ENCODE measurements at regions not wholly inside any gene's neighbourhood (a gene's known extent, or its start where the extent isn't known, plus 50 kb on each side); places are given as distances from the start of the nearest gene placed in this dataset.

DNA sequence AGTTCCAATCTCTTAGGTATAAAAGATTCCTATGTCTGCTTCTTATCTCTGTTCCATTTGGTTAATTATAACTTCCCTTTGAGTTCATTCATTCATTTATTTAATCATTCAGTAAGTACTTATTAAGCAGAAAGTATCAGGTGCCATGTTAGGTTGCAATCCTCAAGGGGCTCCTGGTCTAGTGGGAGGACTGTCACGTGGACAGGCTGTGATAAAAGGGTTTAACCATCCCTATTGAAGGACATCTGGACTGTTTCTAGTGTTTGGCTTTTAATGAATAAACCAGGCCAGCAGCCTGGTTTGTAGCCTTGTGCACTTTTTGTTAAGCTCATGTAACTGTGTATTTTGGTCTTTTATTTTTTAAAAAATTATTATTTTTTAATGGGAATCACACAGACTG lies 162.1 kb upstream of the OGFRL1 start:
- DNase-seq: no peak

DNA sequence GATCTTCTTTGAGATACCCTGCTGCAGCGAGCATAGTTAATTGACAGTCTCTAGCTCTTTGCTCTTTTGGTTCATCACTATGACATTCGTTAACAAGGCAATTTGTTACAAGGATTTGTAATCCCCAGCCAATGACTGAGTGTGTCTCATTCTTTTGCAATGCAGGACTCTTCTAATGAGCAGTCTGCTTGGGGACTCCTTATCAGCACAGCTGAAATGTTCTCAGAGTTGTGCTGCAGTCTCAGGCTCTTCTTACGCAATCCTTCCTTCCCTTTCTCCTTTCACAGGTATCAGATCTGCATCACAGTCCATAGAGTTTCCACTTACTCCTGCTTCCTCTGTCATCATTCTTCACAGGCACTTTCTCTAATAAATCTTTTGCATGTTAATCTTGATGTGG lies 161.2 kb upstream of the OGFRL1 start:
- DNase-seq: no peak

DNA sequence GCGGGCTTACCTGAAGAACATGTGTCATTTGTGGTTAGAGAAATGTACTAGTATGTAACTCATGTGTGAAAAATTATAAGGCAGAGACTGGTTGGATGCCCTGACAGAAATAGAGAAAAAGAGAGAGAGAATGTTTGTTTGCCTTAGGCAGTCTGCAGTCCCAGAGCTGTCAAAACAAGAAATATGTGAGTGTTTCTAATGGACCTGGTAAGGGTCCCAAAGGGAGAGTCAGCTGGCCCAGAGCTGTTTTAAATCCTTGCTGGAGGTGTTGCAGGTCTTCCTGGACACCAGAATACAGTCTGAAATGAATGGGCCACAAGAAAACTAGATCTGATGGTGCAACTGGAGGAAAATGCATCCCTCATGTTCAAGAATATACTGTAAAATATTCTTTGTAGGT lies 158.3 kb upstream of the OGFRL1 start:
- no peak for DNase-seq

DNA sequence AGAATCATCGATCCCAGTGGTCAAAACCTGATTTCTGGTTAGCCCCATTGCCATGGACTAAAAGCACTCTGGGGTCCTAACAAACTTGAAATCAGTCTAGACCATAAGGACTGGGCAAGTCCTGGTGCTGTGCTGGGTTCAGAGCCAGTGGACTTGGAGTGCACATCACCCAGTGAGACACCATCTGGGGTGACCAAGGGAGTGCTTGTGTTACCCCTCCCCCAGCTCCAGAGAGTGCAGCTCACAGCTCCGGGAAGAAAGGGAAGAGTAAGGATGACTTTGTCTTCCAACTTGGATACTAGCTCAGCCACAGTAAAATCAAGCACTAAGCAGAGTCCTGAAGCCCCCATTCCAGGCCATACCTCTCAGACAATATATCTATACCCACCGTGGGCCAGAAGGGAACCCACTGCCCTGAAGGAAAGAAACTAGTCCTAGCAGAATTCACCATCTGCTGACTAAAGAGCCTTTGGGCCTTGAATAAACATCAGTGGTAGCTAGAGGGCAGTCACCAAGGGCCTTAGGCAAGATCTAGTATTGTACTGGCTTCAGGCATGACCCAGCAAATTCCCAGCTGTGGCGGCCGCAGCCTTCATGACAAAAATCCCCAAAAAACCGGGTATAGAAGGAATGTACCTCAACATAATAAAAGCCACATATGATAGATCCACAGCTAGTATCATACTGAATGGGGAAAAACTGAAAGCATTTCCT lies 153.5 kb upstream of the OGFRL1 start:
- DNase-seq: no peak

DNA sequence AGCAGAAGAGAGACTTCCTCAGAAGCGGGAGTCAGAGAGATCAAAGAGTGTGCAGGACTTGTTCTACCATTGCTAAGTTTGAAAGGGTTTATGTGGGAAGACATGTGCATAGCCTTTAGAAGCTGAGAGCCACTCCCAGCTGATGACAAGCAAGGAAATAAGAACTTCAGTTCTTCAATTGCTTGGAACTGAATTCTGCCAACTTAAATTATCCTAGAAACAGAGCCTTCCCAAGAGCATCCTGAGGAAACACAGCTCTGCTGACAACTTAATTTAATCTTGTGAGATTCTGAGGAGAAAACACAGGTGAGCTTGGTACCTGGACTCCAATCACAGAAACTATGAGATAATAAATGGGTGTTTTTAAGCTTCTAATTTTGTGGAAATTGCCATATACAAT lies 150.6 kb upstream of the OGFRL1 start:
- DNase-seq: no peak

DNA sequence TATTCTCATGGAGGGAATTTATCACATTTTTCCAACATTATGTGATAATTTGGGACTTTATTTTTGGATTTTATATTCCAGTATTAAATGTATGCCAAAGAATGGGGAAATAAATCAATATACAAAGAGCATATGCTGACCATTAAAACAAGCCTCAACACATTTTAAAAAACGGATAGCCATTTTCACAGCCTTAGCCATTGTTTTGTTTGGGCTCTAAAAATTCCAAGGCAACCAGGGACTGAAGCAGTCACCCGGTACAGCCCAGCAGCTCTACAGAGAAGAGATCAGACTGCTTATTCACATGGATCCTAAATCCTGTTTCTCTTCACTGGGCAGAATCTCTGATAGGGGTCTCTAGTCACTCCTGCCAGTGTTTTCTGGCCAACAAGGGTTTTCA lies 150.2 kb upstream of the OGFRL1 start:
- DNase-seq: no peak

DNA sequence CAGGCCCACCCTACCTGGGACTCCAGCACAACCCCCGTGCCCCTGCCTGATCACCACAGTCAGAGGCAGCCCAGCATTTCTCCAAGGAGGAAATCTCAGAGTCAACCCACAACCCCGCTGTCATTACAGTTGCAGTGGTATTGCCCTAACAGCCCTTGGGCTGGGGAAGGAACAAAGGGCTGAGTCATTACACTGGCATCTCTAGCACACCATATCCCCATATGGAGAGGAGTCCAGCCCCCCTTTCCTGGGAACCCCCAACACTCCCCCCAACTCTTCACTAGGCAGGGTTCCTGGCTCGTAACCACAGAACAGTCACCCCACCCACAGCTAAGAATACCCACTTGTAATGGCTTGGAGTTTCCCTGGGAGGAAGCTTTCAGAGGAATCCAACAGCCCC lies 149.4 kb upstream of the OGFRL1 start:
- no peak for DNase-seq

DNA sequence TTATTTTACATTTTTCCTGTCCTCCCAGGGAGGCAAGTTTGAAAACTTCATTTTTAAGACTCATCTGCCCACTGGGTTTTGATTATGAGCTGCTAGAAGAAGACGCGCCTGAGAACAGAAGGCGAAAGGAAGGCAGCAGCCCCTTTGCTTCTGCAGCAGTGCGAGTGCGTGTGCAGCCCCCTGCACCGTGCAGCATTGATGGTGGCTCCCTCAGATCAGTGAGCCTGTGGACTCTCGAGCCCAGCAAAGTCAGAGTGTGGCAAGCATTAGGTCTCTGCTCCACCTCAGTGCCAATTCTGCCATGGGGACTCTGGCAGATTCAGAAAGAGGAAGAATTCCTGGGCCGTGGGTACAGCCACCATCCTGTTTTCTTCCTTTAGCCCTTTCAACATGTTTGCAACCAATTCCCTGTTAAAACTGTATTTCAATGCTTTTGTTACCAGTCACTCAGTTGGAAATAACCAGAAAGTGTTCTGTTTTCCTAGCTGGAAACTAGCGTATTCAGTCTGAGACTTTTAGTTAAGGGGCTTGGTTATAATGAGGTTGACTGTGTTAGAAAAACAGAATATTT lies 134.8 kb upstream of the OGFRL1 start:
- DNase-seq: no peak

DNA sequence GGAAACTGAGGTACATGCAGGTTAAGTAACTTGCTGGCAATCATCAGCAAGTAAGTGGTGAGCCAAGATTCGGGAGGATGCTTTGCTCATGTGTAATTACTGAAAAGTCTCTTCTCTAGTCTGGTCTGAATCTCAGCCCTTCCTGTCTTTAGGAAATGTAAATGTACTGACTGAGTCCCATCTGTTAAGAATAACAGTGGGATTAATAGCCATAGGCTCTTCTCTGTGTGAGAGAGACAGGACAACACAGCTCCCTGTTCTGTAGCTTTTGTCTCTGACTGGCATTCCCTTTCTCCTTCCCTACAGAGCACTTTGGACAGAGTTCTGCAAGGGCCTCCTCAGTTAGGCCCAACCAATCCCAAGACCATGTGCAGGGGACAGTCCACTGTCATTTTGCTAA lies 131.3 kb upstream of the OGFRL1 start:
- no peak for DNase-seq

DNA sequence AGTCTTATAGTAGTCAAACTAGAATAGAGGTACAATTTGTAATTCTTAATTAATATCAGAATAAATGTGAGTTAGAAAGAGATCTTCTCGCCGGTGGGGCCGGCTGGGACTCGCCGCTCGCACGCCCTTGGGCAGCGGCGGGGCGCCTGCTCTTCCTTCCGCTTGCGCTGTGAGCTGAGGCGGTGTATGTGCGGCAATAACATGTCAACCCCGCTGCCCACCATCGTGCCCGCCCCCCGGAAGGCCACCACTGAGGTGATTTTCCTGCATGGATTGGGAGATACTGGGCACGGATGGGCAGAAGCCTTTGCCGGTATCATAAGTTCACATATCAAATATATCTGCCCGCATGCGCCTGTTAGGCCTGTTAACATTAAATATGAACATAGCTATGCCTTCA lies 123.7 kb upstream of the OGFRL1 start:
- no peak for DNase-seq

DNA sequence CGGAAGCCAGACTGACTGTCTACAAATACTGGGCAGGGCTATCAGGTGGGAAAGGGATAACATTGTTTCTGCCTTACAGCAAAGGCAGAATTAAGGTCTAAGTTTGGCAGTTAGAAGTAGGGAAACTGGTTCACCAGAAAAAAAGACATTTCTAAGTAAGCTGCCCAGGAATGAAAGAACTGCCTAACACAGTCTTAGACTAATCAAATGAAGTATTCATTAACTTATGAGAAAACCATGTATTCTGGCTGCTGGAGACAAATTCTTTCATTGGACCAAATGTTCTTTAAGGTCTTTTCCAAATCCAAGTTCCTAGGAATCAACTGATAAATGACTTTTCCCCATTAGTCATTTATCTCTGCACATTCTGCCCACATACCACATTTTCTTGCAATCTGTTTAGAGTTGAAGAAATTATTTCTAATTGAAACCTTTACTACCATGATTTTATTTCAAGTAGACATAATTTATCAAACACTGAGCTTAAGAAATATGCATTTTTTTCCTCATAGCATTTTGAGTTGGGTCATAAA lies 120.3 kb upstream of the OGFRL1 start:
- no peak for DNase-seq

DNA sequence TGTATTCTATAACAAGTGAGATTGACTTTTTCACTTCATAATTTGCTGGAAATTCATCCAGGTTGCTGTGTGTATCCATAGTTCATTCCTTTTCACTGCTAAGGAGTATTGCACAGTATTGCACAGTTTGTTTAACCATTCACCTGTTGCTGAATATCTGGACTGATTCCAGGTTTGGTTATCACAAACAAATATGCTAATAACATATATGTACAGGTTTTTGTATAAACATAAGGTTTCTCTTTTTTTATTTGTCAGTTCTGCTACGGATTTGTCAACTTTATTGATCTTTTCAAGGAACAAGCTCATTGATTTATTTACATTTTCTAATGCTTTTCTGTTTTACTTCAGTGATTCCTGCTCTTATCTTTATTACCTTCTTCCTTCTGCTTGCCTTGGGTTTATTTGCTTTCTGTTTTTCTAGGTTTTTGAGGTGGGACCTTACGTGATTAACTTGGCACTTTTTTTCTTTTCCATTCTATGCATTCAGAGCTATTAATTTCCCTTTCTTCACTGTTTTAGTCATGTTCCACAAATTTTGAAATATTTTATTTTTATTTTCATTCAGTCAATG lies 117.0 kb upstream of the OGFRL1 start:
- DNase-seq: no peak

DNA sequence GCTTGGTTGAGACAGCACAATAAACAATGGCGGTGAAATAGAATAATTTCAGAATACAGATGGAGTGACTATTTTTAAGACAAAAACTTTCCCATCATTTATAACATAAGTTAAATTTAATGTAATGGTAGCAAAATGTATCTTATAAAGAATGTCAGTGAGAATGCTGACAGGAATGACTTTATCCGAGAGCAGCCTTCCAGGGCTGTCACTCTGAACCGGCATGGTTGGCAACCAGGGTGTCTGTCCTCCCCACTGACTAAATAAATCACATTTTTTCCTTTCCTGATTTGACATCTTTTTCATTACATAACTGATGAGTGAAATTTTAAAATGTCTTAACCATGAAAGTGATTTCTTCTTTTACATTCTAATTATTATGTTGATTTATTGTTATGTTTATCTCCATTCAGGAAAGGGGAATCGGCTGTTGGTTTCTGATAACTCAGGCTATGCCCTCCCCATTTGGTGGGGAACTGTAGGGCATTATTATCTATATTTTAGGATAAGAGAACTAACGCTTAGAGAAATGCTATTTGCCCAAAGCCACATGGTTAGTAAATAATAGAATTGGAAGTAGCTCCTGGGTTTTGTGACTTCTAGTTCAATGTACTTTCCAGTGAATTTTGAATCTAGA lies 109.2 kb upstream of the OGFRL1 start:
- DNase-seq: no peak

DNA sequence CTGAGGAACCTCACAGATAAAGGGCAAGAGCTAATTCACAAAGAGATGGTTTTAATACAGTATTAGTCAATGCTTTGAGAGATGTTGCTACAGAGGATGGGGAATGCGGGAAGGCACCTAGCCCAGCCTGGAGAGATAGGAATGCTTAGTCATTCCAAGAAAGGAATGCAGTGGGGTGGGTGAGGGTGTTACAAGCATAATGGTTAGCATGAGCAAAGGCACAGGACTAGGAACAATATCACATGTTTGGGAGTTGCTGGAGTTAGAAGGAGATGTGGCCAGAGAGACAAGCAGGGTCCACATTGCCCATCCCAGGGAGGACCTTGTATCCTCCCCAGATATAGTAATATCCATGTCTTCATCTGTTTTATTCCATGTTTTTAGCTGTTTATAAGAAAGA lies 107.0 kb upstream of the OGFRL1 start:
- DNase-seq: no peak

DNA sequence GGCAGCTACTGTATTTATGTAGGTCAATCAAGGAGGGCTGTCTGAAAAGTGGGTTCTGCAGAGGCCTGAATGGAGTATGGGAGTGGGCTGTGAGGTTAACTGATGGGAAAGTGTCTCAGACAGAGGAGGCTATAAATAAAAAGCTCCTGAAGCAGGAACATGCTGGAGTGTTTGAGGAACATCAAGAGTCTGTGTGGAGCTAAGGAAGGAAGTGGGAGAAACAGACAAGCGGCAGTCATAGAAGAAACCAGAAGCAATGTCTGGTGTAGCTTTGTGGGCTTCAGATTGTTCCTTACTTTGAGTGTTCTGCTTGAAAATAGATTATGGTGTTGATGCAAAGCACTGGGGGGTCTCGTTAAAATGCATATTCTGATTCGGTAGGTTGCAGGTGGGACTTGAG lies 101.5 kb upstream of the OGFRL1 start:
- no peak for DNase-seq

DNA sequence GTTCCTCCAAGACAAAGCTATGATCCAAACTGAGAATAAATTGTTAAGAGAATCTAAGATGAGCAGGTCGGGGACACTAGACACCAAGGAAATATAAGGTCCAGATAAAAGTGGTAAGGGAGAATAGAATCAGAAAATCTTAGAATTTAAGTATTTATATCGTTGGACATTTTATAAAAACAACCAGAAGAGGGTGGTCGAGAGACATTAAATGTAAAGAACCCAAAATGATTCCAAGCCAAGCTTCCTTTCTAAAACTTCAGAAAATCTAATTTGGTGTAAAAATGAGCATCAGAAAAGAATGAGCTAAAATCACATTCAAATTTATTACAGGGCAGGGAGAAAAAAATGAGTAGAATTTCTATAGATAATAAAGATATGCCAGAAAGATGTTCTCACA lies 97.8 kb upstream of the OGFRL1 start:
- no peak for DNase-seq

DNA sequence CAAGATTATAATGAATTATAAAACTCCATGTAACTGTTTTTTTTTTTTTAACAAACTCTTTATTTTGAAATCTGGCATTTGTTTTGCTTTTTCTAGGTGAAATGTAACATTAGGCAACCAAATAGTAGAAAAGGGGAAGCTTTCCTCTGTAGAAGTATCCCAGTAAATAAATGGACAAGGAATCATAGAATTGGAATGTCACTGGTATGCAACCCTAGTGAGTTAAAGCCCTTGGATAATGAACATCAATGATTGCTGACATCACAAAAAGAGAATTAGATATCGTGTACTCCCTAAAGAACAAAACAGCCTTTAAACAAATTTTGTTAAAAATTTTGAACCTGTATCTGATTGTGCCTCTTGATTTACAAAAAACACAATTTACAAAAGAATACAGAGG lies 93.9 kb upstream of the OGFRL1 start:
- no peak for DNase-seq

DNA sequence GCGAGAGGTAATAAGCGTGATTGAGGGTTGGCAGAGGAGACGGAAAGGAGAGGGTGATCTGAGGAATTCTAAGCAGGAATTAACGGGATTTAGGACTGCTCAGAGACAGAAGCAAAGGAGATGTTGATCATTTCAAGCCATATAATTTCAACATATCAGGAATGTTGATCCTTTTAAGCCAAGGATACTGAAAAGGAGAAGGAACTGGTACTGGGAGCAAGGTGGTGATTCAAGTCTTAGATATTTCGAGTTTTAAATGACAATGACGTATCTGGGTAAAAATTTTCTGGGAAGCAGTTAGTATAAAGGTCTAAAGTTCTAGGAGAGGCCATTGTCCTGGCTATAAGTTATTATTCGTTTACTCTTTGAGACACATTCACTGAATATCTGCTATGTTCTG lies 91.3 kb upstream of the OGFRL1 start:
- DNase-seq: no peak

DNA sequence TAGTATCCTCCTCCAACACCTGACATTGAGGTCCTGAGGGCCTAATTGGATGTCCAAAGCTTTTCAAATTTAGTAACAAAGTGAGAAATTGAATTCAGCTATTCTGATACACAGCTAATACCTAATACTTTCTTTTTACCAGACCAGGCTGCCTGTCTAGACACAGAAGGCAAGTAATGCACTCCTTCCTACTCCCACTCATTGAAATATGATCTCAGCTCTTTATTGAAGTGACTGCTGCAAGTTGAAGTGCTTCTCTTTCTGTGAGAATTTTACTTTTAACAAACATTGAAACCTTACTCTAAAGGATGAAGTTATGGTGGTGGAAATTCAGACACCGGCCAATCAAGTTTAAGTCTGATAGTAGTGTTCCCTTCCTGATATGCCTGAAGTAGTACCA lies 90.8 kb upstream of the OGFRL1 start:
- DNase-seq: no peak

DNA sequence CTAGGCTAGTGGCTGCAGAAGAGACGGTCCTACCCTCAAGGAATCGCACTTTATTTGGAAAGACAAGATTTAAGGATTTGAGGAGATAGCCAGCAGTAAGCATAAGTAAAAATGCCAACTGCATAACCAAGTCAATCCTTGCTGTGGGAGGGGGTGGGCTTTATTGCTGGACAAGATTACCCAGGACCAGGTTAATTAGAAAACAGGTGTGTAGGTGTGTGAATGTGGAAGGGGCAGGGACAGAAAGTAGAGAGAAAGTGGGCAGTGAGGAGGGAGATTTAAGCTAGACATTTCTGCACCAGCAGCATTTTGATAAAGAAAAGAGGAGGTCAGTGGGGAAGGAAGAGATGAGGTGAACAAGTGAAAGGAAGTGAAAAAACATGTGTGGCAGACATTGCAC lies 89.7 kb upstream of the OGFRL1 start:
- no peak for DNase-seq

DNA sequence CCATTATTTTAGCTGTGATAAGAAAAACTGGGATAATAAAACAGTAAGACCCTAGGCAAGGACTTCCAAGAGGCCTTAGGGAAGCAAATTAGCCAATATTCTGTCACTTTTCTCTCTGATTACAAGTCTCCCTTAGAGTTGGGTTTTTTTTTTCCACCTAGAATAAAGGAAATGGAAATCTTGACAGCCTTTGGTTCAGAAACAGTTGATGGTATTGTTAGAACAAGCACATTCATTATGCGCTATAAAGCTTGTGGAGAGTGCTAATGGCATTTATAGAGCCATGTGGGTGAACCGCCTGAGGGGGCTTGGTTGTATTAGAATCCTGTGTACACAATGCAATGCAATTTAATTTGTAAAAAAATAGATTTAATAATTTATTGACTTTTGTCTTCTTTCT lies 88.9 kb upstream of the OGFRL1 start:
- no peak for DNase-seq

DNA sequence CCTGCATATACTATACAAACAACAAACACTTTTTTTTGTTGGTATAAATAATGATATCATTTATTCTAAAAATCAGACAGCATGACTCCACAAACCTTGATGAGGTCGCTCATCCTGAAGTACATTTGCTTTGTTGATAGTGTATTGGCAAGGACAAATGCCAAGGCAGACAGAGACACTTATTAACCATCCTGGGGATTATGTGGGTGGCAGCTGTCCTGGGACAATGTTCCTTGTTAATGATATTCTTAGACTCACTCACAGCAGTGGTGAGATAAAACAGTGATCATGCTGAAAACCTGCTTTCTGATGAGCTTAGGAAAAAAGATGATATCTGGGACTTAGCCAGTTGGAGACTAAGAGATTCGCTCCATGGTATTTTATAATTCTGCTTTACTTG lies 85.4 kb upstream of the OGFRL1 start:
- no peak for DNase-seq

DNA sequence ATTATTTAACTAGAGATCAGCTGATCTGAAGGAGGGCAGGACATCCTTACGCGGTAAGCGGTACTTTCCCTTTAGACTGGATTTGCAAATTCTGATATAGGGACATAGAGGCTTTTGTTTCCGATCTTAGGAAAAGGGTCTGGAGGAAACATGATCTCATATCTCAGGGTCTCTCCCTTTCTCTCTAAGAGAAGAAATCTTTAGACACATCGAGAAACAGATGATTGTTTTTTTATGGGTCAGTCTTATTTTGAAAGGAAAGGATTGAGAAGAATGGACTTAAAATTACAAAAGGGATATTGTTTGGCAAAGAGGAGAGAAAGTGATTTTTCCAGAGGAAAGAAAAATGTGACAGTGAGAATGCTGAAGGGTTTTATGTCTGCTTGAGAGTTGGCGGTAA lies 83.9 kb upstream of the OGFRL1 start:
- no peak for DNase-seq

DNA sequence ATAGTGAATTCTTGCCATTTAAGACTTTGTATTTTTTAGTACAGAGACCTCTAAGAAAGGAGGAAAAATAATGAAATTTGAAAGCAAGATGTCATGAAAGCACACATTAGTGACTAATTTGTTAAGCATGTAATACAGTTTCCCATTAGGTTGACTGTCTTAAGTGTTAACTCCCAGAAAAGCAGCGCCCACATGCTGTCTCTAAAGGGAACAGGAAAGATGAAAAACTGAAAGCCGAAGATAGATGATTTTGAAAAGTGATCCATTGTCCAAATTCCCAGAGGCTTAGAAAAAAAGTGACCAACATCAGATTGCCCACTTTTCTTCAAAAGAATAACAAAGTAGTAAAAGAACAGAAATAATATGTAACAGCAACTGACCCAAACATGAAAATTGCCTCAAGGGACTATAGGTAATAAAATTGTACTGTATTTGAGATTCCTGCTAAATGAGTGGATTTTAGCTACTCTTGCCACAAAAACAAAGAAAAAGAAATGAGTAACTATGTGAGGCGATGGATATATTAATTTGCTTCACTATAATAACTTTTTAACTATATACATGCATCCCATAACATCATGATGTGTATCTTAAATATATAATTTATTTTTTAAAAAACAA lies 83.2 kb upstream of the OGFRL1 start:
- no peak for DNase-seq
